ENCODE measurements at regions not wholly inside any gene's neighbourhood (a gene's known extent, or its start where the extent isn't known, plus 50 kb on each side); places are given as distances from the start of the nearest gene placed in this dataset.
"Not testable (repeated sequence)": the region's sequence is repeated elsewhere in the genome, so short reads cannot be mapped to it uniquely, and the experiment has no call there.

DNA sequence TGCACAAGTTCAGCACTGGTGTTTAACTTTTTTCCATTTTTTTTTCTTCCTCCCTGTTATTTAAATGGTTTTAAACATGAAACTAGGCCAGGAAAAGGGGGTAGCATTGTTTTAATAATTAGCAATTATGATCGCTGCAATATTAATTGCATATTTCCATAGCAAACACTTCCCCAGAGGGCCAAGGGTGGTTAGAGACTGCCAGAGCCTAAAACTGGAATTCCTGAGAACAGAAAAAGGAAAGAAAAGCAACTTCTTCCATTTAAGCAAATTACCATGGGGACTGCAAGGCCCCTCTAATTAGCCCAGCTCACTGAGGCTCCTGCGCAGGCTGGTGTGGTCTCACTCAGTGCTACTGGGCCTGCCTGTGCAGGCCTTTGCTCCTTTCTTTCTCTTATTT is 201.5 kb downstream of the SMAD2 start:
- DNase-seq (ENCODE audit: low read depth), result no peak

DNA sequence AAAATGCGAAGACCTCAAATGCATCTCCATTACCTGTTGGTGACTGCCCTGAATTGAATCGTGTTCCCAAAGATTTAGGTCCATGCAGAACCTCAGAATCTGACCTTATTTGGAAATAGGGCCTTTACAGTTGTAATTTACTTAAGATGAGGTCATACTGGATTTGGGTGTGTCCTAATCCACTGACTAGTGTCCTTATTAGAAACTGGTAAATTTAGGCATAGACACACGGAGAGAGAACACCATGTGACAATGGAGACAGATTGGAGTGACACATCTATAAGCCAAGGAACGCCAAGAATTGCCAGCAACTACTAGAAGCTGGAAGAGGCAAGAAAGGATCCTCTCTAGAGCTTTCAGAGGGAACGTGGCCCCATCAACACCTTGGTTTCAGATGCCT is 203.1 kb downstream of the SMAD2 start:
- DNase-seq (ENCODE audit: low read depth), result no peak

- no peak for DNase-seq (ENCODE audit: low read depth)
These were observed 203.9 kb downstream of the SMAD2 start for GRCh38 chr18:47726550-47726949.

GRCh38 chr18:47725656-47726055 is 204.8 kb downstream of the SMAD2 start:
- DNase-seq (ENCODE audit: low read depth), result no peak

- no peak for DNase-seq (ENCODE audit: low read depth)
These were observed 206.1 kb downstream of the SMAD2 start for GRCh38 chr18:47724186-47724975.

- DNase-seq (ENCODE audit: low read depth), result no peak
These were observed 208.6 kb downstream of the SMAD2 start for GRCh38 chr18:47721876-47722275.

DNA sequence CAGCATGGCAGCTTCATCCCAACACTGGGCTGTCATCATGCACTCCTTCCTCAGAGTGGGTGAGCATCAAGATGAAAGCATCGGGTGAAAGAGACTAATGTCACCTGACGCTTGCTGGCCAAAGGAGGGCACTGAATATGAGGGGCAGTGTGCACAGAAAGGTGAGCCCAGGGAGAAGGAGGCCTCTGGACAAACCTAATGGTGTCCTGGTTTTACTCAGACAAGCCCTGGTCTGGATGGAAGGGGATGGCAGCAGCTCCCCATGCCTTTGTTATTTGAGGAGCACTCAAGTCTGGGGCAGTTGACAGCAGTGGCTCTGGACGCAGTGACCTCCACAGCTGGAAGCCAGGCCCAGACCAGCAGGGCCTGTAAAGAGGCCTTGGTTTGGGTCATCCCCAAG is 209.7 kb downstream of the SMAD2 start:
- no peak for DNase-seq (ENCODE audit: low read depth)

DNA sequence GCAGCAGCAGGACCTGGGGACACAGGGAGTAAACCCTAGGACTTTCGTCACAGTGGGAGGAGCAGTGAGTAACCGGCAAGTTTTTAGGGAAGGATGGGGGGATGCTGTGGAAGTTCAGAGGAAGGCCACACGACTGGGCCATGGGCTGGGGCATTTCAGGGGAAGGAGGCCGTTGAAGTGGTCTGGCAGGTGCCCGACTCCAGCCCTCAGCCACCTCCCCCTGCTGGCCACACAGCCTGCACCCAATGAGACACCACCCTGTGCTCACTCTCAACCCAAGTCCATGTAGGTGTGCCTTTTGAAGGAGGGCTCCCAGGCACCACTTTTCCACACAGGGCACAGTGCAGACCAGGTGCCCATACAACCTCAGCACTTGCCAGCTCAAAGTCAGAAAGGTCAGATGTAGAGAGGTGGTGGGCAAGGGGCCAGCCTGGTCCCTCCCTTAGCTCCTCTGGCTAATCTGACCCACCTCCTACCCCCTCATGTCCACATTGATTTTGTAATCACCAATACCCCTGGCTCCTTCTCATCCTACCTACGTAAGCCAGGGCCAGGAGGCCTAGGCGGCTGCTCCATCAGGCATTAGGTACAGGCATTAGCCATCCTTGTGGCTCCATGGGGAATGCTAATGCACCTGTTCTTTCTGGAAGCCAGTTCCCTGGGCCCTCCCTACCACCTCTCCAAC is 211.2 kb downstream of the SMAD2 start:
- no peak for DNase-seq (ENCODE audit: low read depth)

DNA sequence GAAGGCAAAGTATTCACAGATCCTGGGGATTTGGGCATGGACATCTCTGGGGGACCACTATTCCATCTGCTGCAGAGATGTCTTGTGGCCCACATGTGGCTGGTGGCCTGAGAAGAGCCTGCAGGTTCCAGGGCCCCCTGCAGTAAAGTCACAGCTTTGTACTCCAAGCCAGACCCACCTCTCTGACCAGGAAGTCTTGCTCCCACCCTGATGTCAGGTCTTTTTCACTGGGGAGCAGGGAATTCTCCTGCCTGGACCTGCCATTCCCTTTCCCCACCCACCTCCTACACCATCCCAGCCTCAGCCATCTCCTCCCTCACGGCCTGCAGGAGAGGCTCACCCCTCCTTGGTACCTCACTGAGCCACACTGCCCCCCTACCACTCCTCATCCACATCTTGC is 211.8 kb downstream of the SMAD2 start:
- DNase-seq (ENCODE audit: low read depth), result no peak

- DNase-seq (ENCODE audit: low read depth), result no peak
These were observed 213.2 kb downstream of the SMAD2 start for GRCh38 chr18:47717257-47717656.

DNA sequence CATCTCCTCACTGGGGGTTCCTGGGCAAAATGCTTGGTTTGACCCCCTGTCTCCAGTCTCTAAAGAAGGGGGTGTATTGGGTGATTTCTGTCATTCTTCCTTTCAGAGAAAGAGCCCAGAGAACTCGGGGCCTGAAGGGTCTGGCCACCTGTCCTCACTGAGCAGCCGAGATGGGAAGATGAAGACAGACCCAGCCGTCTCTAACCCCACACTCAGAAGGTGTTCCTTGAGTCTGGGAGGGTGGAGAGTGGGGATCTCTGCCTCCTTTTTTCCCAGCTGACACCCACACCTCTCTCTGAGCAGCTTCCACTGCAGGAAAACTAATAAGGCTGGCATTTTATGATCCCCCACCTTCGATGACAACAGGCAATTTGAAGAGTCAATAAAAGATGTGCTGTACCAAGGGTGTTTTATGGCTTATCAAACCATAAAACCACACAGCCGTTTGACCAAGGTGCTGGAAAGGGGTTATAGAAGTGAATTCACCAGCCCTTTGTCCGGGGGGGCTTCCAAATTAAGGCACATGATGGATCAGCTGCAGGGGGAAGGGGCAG is 213.8 kb downstream of the SMAD2 start:
- DNase-seq (ENCODE audit: low read depth), result no peak

GRCh38 chr18:47710451-47710850 is 220.0 kb downstream of the SMAD2 start:
- no peak for DNase-seq (ENCODE audit: low read depth)

DNA sequence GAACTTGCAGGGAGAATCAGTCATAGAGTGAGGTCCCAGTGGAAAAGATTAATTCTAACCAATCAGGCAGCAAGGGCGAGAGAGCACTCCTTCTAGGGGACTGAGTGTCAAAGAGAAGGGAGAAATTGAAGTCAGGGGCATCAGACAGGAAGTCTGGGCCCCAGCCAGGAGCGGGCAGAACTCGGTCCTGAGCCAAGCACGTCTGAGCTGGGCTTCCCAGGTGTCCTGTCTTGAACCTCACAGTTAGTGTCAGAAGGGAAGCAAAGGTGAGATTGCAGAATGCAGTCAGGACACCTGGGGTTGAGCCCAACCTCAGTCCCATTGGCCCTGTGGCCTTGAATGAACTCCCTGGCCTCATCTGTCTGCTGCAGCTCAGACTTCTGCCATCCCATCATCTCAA is 220.9 kb downstream of the SMAD2 start:
- no peak for DNase-seq (ENCODE audit: low read depth)

DNA sequence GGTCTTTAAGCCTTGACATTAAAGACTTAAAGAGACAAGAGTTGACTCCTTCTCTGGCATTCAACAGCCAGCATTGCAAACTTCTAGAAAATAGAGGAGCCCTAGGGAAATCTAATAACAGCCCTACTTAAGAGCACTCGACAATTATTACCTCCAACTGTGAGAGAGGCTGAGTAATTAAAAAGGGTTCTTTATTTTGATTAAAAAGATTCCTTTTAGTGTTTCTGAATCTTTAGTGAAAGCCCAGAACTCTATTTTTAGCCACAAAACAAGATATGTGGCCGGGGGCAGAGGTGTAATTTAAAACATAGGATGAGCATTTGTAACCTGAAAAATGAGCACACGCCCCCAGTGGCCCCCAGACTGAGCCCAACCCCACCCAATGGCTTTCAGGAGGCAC is 222.3 kb downstream of the SMAD2 start:
- no peak for DNase-seq (ENCODE audit: low read depth)

DNA sequence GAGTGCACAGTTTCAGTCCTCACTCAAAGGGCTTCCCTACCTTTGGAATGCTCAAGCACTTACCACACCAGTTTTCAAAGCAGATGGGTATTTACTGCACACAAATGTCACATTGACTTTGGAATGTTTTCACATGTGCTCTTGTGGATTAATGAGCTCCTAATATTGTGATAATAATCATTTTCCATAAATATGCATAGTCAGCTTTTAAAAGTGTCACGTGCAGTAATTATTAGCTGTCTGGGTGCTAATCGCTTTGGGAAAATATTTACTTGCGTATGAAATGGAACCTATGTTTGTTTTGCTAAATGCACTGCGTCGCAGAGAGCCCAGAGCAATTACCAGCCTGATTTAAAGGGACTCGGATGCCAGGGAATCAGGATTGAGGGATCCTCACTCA is 229.3 kb downstream of the SMAD2 start:
- no peak for DNase-seq (ENCODE audit: low read depth)

- no peak for DNase-seq (ENCODE audit: low read depth)
These were observed 233.6 kb downstream of the SMAD2 start for GRCh38 chr18:47696870-47697269.

GRCh38 chr18:47691611-47692010 is 238.8 kb downstream of the SMAD2 start:
- no peak for DNase-seq (ENCODE audit: low read depth)

DNA sequence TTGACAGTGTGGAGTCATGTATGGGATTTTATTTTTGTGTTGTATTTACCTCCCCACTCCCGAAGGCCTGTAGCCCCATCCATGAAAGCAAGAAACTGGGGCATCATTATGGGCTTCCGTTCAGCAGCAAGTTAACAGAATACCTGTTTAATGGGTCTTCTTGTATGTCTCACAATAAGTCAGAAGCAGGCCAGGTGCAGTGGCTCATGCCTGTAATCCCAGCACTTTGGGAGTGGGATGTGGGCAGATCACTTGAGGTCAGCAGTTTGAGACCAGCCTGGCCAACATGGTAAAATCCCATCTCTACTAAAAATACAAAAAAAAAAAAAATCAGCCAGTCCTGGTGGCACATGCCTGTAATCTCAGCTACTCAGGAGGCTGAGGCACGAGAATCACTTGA is 239.7 kb downstream of the SMAD2 start:
- not testable (repeated sequence) for DNase-seq (ENCODE audit: low read depth)

DNA sequence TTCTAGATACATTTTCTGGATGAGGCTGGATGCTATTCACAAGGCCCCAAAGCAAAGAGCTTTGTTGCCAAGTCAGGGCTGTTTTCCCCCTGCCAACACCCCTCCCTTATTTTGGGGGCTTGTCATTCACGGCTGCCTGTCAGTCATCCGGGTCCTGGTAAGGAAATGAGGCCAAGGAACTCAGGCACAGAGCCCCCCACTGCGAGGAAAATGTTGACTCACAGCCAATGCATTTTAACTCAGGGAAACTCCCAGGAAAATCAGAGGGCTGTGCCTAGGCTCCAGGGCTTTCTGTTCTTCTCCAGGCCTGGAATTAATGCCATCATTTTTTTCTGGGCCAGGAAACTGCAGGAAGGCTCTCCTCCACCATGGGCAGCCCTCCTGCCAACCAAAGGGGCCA is 241.1 kb downstream of the SMAD2 start:
- no peak for DNase-seq (ENCODE audit: low read depth)

DNA sequence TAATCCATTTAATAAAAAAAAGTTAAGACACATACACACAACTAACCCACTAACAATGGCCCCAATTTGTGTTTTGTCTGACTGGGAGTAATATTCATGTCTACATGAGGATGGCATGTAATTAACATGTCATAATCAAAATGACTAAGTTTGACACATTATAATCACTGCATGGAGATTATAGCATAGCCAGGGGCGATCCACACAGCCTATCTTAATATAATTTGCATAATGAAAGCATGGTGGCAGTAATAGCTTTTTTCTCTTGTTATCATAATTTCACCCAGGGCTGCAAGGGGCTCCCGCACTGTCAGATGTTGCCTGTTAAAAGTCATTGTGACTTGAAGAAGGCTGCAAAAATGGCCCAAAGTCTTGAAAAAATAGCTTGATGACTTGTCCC is 243.7 kb downstream of the SMAD2 start:
- no peak for DNase-seq (ENCODE audit: low read depth)

DNA sequence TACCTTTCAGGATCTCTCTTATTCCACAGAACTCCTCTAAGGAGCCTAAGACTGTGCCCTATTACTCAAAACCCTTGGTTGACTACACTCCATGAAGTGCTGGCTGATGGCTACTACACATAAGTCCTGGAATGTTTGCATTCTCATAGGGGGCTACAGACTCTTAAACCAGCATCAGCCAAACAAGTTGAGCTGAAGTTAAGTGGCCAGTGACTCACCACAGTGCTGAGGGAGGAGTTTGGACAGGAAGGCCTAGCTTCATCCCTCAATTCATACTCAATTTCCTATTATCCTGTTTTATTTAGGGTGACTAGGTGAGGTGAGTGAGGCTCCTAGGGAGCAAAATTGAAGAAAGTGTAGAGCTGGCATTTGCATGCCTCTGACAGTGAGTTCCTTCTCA is 246.7 kb downstream of the SMAD2 start:
- no peak for DNase-seq (ENCODE audit: low read depth)

DNA sequence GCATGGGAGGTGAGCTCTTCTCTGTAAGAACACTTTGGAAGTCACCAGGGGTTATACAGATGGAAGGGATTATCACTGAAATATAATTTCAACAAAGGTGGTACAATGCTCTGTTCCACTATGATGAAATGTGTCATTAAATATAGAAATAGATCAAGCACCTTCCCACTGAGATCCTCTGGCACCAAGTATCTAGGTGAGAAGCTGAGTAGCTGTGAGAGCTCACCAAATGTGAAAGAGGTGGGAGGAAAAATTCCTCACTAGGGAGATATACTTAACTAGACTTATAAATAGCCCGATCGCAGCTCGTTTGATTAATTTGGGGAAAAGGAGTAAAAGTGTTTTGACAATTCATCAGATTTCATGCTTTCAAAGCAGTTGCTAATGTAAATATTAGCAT is 247.6 kb downstream of the SMAD2 start:
- DNase-seq (ENCODE audit: low read depth), result no peak

GRCh38 chr18:47680488-47680887 is 250.0 kb downstream of the SMAD2 start:
- DNase-seq (ENCODE audit: low read depth), result no peak

DNA sequence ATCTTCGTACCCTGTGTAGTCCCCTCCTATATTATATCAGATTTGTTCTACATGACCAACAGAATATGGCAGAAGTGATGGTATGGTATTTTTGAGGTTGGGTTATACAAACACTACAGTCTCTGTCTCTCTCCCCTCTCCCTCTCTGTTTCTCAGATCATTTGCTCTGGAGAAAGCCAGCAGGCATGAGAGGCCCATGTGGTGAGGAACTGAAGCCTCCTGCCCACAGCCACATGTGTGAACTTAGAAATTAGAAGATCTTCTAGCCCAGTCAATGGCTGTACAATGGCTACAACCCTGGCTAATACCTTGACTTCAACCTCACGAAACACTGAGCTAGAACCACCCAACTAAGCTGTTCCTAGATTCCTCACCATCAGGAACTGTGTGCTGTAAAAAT is 250.6 kb downstream of the SMAD2 start:
- no peak for DNase-seq (ENCODE audit: low read depth)
